Fibroblast of skin of right quadriceps (primary cell): ENCODE measurements at regions not wholly inside any gene's neighbourhood (a gene's known extent, or its start where the extent isn't known, plus 50 kb on each side); places are given as distances from the start of the nearest gene placed in this dataset.

Experiments used
- DNase-seq: peaks from one replicate; pipeline ENCODE4 v3.0.0-alpha.2; 2013

DNA sequence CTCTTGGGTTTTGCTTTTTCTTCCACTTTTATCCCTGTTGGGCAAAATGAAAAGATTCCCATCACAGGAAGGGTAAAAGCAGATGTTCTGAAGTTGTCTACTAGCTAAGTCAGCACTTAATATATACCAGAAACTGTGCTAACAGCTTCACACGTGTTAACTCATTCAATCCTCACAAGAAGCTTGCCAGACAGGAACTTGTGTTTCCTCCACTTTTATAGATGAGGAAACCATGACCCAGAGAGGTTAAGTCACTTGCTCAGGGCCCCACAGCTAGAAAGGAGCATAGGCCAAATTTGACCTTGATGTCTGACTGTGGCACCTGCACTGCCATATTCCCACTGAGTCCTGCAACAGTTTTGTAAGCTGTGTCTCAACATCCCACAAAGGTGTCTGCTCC, 76.8 kb upstream of the EPC2 start:
- DNase-seq: no peak

DNA sequence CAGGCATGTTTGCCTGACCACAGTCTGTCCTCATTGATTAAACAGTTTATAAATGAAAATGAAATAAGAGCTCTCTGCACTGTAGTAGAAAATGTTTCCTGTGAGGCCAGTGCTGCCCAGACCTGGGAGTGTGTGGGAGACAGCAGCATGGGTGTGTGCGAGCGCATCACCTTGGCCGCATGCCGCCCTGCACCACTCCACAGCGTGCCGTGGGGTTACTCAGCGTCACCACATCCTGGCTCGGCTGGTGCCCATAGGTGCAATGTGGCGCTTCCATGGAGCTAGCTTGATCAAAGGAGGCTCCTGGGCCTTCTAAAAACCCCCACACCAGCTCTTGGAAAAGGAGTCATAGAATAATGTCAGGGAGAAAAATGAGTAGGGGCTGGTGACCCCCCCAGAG, 76.0 kb upstream of the EPC2 start:
- no peak for DNase-seq

DNA sequence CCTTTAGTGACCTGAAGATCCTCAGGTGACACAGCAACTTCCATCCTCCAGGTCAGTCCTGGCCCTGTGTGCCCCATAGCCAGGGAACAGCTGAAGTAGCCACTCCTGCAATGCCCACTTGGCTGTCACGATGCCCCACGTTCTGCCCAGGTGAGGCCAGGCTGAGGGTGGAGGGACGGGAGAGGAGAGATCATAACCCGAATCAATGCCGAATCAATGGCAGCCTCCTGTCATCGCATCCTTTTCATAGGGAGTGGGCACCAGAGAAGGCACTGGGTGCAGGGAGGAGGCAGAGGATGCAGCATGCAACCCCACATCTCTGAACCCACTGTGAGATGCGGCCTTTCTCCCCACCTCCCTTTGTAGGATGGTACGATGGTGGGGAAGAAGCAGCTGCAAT, 75.3 kb upstream of the EPC2 start:
- no peak for DNase-seq

DNA sequence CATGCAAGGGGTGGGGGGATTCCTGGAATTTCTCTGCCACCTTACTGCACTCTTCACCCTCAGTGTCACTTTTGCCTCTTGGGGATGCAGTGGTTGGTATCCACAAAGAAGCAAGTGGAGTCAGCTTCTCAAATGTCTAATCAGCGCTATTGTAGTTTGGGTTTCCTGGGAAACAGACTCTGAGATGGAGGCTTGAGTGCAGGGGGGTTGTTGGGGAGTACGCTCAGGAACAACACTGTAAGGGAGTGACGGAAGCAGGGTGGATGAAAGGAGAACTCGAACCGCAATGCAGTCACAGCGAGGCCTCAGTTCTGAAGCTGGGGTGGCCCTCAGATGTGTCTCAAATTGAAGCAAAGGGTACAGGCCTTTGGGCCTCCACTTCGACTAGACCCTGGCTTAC, 73.6 kb upstream of the EPC2 start:
- DNase-seq: no peak

DNA sequence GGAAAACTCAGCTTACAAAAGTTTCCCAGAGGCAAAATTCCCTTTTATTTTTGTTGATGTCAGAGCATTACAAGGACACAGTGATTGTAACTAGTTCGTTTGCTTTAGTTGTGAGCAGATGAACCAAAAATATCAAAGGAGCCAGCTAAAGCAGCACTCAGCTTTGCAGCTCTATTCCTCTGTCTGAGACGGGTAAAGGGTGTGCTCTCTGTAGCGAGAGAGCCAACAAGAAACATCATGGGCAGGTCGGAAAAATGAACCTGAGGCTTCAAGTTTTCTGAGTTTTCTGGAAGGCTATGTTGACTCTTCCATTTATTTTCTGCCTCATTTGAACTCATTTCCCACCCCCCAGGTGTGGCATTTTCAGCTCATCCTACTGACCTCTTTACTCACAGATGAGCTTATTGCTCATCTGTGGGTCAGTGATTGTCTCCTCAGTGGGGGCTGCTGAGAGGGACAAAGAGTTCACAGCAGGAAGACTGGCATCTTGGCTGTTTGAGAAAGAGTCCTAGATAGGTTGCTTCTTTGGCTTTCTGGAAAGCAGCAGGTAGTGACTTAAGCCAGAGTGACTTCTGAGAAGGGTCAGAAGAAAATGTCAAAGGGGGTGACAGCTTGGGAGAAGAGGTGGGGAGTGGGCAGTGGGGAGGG, 66.6 kb upstream of the EPC2 start:
- DNase-seq: no peak

DNA sequence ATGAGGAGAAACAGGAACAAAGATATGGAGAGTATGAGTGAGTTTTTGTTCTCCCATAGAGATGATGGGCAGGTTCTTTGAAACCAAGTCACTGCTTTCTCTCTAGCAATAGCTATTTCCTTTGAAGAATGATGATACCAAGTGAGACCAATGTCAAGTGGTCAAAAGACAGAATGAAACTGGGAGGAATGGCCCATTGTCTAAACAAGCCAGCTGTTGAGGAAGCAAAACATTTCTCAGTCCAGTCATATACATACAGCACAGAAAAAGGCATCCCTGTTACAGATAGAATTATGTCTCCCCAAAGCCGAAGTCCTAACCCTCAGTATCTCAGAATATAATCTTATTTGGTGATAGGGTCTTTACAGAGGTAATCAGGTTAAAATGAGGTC, 66.1 kb upstream of the EPC2 start:
- no peak for DNase-seq

DNA sequence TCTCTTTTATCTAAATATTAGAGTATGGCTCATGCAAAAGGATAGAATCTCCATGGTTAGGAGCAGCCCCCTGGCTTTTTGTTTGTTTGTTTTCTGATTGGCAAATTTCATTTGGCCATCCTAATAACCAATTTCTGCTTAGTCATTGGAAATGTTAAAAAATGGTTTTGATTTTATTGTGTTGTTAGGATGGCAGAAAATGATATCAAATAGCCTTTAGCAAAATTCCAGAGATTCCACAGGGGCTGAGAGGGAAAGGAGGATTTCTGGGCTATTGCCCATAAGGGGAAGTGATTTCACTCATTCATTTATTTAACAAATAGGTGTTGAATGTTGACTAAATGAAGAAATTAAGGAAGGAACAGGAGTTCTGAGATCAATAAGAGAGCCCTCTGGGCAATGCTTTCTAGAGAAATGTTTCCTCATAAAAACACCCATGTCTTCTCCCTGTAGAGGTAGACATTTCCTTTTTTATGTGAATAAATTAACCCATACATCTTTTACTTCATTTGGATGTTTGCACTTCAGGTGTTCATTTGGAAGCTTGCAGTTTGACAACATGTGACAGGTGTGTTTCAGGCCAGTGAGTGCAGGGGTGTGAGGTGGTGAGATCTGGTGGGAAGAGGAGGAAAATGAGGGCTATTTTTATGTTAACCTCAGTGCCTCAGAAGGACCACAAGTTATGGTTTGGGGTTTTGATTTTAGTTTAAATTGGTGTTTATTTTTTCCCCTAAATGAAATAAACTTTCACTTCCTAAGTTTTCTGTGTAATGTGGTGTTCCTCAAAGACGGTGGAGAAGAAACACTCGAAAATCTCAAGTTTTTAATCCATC, 61.7 kb upstream of the EPC2 start:
- peak; percentile 13 for DNase-seq

DNA sequence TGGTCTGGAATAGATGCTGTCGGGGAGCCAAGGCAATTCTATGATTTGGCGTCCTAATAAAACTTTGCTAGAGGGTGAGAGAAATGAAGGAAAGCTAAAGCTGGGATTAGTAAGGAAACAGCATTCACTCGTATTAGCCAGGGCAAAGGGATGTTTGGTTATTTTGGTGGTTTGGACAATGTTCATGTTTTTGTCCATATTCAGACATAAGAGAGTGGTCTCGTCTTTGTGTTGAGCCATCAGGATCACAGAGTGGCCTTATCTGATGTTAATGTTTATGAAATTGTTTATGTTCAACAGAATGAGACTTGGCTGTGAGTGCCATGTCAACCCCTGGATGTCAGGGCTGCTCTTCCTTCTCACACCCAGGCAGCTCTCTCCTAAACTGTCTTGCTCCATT, 58.9 kb upstream of the EPC2 start:
- no peak for DNase-seq

DNA sequence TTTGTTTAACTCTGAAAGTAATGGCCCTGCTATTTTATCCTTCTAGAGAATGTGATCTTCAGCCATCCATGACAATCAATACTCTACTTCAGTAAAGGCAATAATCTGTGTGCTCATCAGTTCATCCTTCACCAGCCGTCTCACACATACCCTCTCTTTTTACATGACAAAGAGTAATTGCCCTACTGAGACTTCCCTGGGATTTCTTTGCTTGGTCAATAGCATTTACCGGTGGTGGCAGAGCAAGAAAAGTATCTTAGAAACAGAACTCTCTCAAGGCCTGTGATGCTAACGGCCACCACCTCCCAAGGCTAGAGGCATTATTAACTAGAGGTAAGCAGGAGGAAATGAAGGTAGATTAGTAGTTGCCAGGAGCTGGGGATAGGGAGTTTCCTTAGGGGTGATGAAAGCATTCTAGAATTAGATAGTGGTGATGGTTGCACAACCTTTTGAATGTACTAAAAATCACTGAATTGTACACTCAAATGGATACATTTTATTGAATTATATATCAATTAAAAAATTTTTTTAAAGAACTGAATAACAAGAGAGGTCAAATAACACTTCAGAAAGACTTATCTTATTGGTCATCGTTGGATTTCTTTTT, 57.9 kb upstream of the EPC2 start:
- DNase-seq: no peak

DNA sequence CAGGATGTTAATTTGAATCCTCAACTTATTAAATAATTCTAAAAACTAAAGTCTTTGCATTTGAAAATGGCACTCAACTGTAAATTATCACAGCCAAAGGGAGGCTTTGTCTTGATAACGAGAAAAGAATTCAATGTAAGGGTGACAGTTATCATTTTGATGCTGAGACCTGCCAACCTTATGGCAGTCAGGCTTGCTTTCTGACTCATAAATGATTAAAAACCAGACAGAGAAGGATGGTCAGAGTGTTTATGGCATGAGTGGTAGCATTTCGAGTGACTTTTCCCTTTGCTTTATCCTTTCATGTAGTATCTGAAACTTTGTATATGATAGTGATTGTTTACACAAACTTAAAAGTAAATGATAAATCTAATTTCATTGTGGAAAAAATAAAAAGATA, 53.9 kb upstream of the EPC2 start:
- DNase-seq: no peak

DNA sequence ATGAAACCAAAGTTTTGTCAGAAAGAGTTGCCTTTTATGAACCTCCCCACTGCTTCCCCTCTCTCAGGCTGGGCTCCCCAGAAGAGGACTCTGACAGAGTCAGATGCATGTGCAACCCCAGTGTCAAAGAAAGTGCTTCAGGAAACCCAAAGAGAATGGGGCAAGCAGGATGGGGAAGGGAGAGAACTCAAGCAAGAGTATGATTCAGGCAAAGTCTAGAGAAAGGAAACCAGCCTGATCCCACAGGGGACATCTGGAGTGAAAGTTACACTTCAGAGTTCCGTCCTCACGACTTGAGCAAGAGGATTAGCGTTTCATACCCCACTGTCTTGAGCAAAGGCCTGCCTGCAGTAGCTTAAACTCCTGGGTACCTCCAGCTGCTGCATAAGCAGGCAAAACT, 51.8 kb upstream of the EPC2 start:
- DNase-seq: no peak

DNA sequence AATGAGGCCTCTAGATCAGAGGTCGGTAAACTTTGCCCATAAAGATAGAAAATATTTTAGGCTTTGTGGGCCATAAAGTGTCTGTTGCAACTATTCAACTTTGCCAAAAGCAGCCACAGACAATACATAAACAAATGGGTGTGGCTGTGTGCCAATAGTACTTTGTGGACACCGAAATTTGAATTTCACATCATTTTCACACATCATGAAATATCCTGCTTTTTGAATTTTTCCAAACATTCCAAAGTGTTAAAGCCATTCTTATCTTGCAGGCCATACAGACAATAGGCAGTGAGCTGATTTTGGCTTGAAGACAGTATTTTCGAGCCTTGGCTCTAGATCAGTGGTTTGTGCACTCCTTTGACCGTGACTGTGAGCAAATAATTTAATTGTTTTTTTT, 51.1 kb upstream of the EPC2 start:
- DNase-seq: no peak

DNA sequence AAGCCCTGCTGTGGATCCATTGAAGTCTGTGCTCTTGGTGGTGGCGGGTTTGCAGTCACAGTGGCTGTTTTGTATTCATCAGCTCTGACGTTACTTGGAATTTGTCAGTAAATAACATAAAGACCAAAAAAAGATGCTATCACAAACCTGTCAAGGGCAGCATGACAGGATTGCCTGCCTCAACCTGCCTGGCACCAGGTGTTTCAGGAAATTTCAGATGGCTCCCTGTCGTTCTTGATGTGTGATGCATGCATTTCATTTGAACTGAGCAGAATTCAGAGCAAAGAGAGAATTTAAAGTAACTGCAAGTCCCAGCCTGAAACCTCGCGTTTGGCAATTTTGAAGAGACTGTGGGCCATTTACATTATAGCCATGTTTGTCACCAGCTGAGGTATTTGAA, 50.3 kb upstream of the EPC2 start:
- DNase-seq: no peak
